Ectodermal cell (in vitro differentiated cells): ENCODE measurements at regions not wholly inside any gene's neighbourhood (a gene's known extent, or its start where the extent isn't known, plus 50 kb on each side); places are given as distances from the start of the nearest gene placed in this dataset.
"Not testable (repeated sequence)": the region's sequence is repeated elsewhere in the genome, so short reads cannot be mapped to it uniquely, and the experiment has no call there.

ENCODE experiments used
- H3K27ac ChIP-seq: 2 replicates; pipeline ENCODE4 v1.7.0; 2013; ENCODE audit warnings: mild to moderate bottlenecking, low read depth, low read length; ENCODE audit not compliant: insufficient read depth, poor library complexity, severe bottlenecking
- H3K27me3 ChIP-seq: 2 replicates; pipeline ENCODE4 v1.7.0; 2013; ENCODE audit warnings: mild to moderate bottlenecking, low read length; ENCODE audit not compliant: insufficient read depth, control insufficient read depth, poor library complexity, severe bottlenecking
- H3K36me3 ChIP-seq: one replicate; pipeline ENCODE4 v1.7.0; 2013; ENCODE audit warnings: low read length; ENCODE audit not compliant: control insufficient read depth, insufficient read depth
- H3K4me1 ChIP-seq: one replicate; pipeline ENCODE4 v1.7.0; 2013; ENCODE audit warnings: low read length; ENCODE audit not compliant: control insufficient read depth, insufficient read depth
- H3K4me3 ChIP-seq: 2 replicates; pipeline ENCODE4 v1.7.0; 2013; ENCODE audit warnings: low read depth, low read length, control low read depth; ENCODE audit not compliant: insufficient read depth
- H3K9me3 ChIP-seq: 2 replicates; pipeline ENCODE4 v1.7.0; 2013; ENCODE audit warnings: mild to moderate bottlenecking, low read length, moderate library complexity; ENCODE audit not compliant: control insufficient read depth
- WGBS, 2 experiments: methylation state at CpG; one replicate each; pipeline ENCODE4 v1.1.7; 2013; ENCODE audit warnings: missing lambda C conversion rate in 2 of 2; 5-methylcytosine and 5-hydroxymethylcytosine counted together

DNA sequence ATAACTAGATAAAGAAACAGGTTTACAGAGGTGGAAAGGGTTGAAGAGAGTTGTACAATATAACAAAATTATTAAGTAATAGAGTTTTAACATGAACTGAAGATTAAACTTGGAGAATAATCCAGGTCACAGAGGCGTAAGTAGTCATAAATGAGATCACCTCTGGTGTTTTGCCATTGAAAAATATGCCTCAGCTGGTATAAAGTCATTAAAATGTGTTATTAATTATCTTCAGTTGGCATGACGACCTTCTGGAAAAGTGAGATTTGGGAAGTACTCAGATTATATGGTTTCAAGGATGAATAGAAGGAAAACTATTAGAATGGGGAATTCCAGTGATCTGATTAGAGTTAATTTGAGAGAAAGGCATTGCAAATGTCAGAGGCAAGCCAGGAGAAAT lies 237.5 kb upstream of the ANXA10 start:
- 91 to 96% methylated on average over 2 of the region's 2 CpGs for WGBS, 2 experiments

DNA sequence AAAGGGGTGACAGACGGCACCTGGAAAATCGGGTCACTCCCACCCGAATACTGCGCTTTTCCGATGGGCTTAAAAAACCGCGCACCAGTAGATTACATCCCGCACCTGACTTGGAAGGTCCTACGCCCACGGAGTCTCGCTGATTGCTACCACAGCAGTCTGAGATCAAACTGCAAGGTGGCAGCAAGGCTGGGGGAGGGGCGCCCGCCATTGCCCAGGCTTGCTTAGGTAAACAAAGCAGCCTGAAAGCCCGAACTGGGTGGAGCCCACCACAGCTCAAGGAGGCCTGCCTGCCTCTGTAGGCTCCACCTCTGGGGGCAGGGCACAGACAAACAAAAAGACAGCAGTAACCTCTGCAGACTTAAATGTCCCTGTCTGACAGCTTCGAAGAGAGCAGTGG lies 234.2 kb upstream of the ANXA10 start:
- H3K27ac ChIP-seq, H3K4me1 ChIP-seq, H3K9me3 ChIP-seq, H3K36me3 ChIP-seq, H3K27me3 ChIP-seq, H3K4me3 ChIP-seq: not testable (repeated sequence)
- WGBS, 2 experiments = 85 to 93% methylated on average over 14 to 15 of the region's 15 CpGs

More for the DNA sequence above, 237.5 kb upstream of the ANXA10 start:
- no peaks in the 10 kb centered on the region for H3K9me3 ChIP-seq
- no peaks in the 10 kb centered on the region for H3K36me3 ChIP-seq
- no peak overlapping the region for H3K27ac ChIP-seq
- no peak overlapping the region for H3K4me3 ChIP-seq
- no peaks in the 10 kb centered on the region for H3K4me1 ChIP-seq
- H3K27me3 ChIP-seq = no peaks in the 10 kb centered on the region

DNA sequence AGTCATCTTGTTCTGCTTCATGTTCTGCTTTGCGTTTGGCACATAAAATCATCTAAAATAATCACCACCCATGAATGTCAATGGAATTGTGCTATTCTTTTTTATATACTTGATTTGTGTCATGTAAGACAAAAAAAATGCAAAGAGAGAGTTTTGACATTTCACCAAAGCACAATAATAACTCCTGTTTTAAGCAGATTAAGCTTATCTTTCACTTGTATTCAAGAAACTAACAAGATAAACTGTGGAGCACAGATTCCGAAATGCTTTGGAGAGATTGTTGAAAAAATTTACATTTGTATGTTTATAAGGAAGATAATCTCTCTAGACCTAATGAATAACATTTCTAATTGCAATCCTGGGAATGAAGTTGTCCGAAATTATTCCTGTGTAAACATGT lies 225.1 kb upstream of the ANXA10 start:
- Histone ChIP-seq H3K27me3 (no peaks in the 10 kb centered on the region), H3K9me3 (no peaks in the 10 kb centered on the region), H3K27ac (no peak overlapping the region), H3K4me3 (no peak overlapping the region), H3K36me3 (no peaks in the 10 kb centered on the region), H3K4me1 (no peaks in the 10 kb centered on the region)
- WGBS, 2 experiments = 92 to 100% methylated on average over 2 of the region's 3 CpGs

DNA sequence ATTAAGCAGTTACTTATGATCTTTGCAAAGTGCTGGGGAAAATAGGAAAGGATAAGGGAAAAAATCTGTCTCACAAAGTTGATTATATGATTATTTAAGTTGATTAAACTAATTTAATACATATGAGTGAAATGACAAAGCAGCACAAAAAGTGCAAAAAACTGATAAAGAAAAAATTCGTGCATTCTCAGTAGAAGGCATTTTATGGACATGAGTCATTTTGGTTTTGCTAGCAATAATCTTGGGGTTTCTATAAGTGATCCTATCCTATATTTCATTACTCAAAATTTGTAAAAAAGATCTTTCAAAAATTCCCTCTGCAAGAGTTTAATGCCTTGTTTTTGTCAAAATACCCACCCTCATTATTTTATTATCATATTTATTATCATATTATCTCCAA lies 224.2 kb upstream of the ANXA10 start:
- H3K27ac ChIP-seq = no peak overlapping the region
- no peaks in the 10 kb centered on the region for H3K9me3 ChIP-seq
- 100% methylated on average over 1 of the region's 1 CpG; no CpG with 5 or more reads in 1 of the 2 experiments for WGBS, 2 experiments
- H3K36me3 ChIP-seq = no peaks in the 10 kb centered on the region
- H3K4me1 ChIP-seq = no peaks in the 10 kb centered on the region
- no peak overlapping the region for H3K4me3 ChIP-seq
- no peaks in the 10 kb centered on the region for H3K27me3 ChIP-seq

DNA sequence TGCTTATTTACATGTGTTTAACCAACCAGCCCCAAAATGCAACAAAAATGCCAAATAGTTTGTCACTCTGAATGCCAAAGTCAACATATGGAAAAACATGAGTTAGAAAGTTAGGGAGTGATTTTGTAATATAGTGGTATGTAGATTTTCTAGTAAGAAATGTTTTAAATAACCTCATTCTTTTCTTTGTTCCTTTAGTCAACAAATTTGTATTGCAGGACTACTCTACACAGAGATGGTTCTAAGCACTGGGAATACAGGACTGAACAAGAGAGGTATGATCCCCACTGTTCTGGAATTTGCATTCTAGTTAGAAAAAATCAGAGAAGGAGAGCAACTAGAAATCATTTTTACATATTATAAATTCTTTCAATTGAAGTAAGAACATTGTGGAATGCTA lies 218.8 kb upstream of the ANXA10 start:
- Histone ChIP-seq H3K9me3 (no peaks in the 10 kb centered on the region), H3K4me1 (no peaks in the 10 kb centered on the region), H3K4me3 (no peak overlapping the region), H3K27ac (no peak overlapping the region), H3K36me3 (no peaks in the 10 kb centered on the region), H3K27me3 (no peaks in the 10 kb centered on the region)

DNA sequence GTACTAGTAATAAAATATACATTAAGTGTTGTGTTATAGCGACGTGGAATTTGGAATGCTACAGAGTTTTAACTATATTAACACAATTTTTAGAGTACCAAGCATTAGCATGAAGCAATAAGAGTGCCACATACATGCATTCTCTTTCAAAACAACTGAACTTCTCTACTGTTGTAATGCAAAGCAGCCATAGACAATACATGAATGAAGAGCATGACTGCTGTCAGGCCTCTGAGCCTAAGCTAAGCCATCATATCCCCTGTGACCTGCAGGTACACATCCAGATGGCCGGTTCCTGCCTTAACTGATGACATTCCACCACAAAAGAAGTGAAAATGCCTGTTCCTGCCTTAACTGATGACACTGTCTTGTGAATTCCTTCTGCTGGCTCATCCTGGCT lies 216.2 kb upstream of the ANXA10 start:
- H3K9me3 ChIP-seq, H3K27me3 ChIP-seq, H3K4me3 ChIP-seq, H3K4me1 ChIP-seq, H3K27ac ChIP-seq, H3K36me3 ChIP-seq: not testable (repeated sequence)
- 79% methylated on average over 3 of the region's 3 CpGs; no CpG with 5 or more reads in 1 of the 2 experiments for WGBS, 2 experiments

DNA sequence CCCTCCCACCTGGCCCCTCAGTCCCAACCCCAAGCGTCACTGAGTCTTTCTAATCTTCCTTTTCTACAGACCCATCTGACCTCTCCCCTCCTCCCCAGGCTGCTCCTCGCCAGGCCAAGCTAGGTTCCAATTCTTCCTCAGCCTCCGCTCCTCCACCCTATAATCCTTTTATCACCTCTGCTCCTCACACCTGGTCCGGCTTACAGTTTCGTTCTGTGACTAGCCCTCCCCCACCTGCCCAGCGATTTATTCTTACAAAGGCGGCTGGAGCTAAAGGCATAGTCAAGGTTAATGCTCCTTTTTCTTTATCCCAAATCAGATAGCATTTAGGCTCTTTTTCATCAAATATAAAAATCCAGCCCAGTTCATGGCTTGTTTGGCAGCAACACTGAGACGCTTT lies 214.5 kb upstream of the ANXA10 start:
- H3K4me1 ChIP-seq, H3K27me3 ChIP-seq, H3K27ac ChIP-seq, H3K4me3 ChIP-seq, H3K36me3 ChIP-seq, H3K9me3 ChIP-seq: not testable (repeated sequence)
- WGBS, 2 experiments = 94 to 96% methylated on average over 7 to 8 of the region's 8 CpGs

DNA sequence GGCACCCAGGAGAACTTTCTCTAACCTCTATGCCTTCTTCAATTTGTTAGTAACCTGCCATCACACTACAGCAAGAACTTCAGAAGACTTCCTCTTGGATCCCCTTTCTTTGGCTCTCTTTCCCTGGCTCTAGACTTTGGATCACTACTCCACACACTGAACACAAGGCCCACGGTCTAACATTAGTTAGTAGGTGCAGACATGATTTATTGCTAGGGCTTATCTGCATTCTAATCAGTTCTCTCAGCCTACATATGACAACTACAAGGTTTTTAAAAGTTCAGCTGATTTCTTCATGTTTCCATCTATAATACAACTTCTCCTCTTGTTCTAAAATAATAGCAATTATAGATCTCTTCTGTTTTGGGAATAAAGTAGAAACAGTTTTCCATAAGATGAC lies 209.1 kb upstream of the ANXA10 start:
- no peaks in the 10 kb centered on the region for H3K4me1 ChIP-seq
- WGBS, 2 experiments = 75 to 94% methylated on average over 1 of the region's 1 CpG
- H3K27ac ChIP-seq = no peak overlapping the region
- H3K9me3 ChIP-seq = peaks cover 2% of the 10 kb centered on the region
- no peaks in the 10 kb centered on the region for H3K27me3 ChIP-seq
- peaks cover 7% of the 10 kb centered on the region for H3K36me3 ChIP-seq
- H3K4me3 ChIP-seq = no peak overlapping the region

DNA sequence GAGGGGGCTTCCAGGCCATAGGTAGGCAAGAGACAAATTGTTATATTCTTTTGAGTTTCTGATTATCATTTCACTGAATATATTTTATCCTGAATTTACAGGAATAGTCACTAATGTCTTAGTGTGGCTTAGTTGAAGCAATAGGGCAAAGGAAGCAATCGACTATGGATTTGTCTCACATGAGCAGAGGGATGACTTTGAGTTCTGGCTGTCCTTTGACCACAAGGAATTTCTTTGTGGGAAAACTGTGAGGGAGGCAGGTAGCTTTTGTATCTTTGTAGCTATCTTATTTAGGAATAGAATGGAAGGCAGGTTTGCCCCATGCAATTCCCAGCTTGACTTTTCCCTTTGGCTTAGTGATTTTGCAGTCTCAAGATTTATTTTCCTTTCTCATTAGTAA lies 207.3 kb upstream of the ANXA10 start:
- WGBS, 2 experiments = 88 to 89% methylated on average over 1 of the region's 1 CpG
- H3K27ac ChIP-seq = no peak overlapping the region

DNA sequence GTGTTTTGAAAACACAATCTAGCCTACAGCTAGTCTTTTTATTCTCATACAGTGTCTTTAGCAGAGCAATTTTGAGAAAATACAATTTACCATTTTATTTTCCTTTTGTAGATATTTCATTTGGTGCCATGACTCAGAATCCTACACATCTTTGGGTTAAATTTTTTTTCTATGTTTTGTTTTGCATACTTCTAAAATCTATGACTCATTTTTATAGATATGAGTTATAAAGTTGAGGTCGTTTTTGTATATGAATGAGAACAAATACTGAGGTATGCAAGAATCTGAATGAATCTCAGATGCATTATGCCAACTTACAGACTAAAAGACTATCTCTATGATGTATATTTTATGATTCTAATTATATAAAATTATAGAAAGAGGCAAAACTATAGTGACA lies 206.5 kb upstream of the ANXA10 start:
- Histone ChIP-seq H3K27me3 (no peaks in the 10 kb centered on the region), H3K27ac (no peak overlapping the region), H3K4me3 (no peak overlapping the region), H3K4me1 (no peaks in the 10 kb centered on the region), H3K36me3 (peaks cover 7% of the 10 kb centered on the region), H3K9me3 (peaks cover 2% of the 10 kb centered on the region)
- WGBS, 2 experiments = 80% methylated on average over 1 of the region's 1 CpG; no CpG with 5 or more reads in 1 of the 2 experiments

More for the DNA sequence above, 207.3 kb upstream of the ANXA10 start:
- Histone ChIP-seq H3K4me3 (no peak overlapping the region), H3K4me1 (no peaks in the 10 kb centered on the region), H3K27me3 (no peaks in the 10 kb centered on the region), H3K9me3 (peaks cover 2% of the 10 kb centered on the region), H3K36me3 (peaks cover 7% of the 10 kb centered on the region)

DNA sequence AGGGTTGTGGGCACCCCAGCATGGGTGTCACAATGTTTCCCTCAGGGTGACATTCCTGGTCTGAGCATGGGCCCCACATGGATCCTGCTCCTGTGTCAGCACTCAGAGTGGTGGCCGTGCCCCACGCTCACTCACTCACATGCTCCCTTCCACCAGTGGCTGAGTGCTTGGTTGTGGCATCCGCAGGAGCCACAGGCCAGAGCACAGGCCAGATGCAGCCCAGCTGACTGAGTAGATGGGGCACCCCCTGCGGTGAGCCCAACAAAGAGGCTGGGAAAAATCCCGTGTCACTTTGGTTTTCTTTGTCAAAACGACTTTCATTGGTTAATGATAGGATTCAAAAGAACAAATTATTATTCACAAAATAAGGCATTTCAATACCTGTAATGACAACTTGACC lies 204.6 kb upstream of the ANXA10 start:
- Histone ChIP-seq H3K9me3 (peaks cover 2% of the 10 kb centered on the region), H3K4me3 (no peak overlapping the region), H3K27me3 (no peaks in the 10 kb centered on the region), H3K27ac (no peak overlapping the region), H3K4me1 (no peaks in the 10 kb centered on the region), H3K36me3 (peaks cover 7% of the 10 kb centered on the region)
- 87 to 93% methylated on average over 5 of the region's 6 CpGs for WGBS, 2 experiments
